ENCODE measurements at regions not wholly inside any gene's neighbourhood (a gene's known extent, or its start where the extent isn't known, plus 50 kb on each side); places are given as distances from the start of the nearest gene placed in this dataset.

- TF ChIP-seq EP300 (IDR thresholded peaks at IDR 0.05) (no peak), POLR2AphosphoS5 (IDR thresholded peaks at IDR 0.05) (no peak), POLR2A (IDR thresholded peaks at IDR 0.05) (no peak)
- TF ChIP-seq, protein P1, sequence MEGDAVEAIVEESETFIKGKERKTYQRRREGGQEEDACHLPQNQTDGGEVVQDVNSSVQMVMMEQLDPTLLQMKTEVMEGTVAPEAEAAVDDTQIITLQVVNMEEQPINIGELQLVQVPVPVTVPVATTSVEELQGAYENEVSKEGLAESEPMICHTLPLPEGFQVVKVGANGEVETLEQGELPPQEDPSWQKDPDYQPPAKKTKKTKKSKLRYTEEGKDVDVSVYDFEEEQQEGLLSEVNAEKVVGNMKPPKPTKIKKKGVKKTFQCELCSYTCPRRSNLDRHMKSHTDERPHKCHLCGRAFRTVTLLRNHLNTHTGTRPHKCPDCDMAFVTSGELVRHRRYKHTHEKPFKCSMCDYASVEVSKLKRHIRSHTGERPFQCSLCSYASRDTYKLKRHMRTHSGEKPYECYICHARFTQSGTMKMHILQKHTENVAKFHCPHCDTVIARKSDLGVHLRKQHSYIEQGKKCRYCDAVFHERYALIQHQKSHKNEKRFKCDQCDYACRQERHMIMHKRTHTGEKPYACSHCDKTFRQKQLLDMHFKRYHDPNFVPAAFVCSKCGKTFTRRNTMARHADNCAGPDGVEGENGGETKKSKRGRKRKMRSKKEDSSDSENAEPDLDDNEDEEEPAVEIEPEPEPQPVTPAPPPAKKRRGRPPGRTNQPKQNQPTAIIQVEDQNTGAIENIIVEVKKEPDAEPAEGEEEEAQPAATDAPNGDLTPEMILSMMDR (IDR thresholded peaks at IDR 0.05): no peak
Observed at GRCh38 chr4:169861593-169861992, 103.8 kb upstream of the HPF1 start.

DNA sequence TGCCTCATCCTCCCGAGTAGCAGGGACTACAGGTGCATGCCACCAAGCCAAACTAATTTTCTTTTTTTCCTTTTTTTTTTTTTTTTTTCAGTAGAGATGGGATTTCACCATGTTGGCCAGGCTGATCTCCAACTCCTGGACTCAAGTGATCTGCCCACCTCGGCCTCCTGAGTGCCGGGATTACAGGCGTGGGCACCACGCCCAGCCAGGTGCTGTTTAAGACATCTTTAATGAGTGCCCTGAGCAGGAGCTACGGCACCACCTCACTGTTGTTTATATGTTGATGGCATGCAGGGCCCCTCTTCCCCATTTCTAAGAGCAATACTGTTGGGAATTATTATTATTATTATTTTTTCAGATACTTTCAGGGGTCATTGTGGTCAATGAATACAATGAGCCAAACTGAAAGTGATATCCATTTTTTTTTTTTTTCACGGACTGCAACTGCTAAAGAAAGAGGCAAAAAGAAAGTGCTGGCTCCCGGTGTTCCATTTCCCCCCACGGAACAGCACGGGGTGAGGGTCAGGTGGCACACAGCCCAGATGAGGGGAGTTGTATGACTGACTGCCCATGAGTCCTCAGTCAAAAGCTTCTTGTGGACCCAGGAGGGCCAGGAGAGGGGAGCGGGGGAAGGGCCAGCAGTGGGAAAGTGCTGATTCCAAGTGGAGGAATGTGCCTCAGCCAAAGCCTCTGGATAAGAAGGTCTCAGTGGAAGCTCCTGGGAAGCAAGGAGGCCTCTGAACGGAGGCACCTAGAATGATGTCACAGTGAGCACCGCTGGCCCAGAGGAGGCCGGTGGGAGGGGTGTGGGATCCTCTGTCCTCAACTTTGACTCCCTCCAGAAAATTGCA, 101.8 kb upstream of the HPF1 start:
- Histone ChIP-seq H3K27ac (no peak overlapping the region), H3K4me3 (no peak overlapping the region), H3K27me3 (no peaks in the 10 kb centered on the region), H3K4me1 (no peaks in the 10 kb centered on the region), H3K36me3 (no peaks in the 10 kb centered on the region), H3K9me3 (no peaks in the 10 kb centered on the region)
- DNase-seq (ENCODE audit: low spot score in 2 of 2): no peak
- WGBS: 74% methylated on average over 14 of the region's 14 CpGs
- TF ChIP-seq, protein P1 (IDR thresholded peaks at IDR 0.05): no peak
- TF ChIP-seq EP300 (IDR thresholded peaks at IDR 0.05): no peak
- no peak for TF ChIP-seq POLR2A (IDR thresholded peaks at IDR 0.05)
- TF ChIP-seq POLR2AphosphoS5 (IDR thresholded peaks at IDR 0.05): no peak

More at GRCh38 chr4:169861593-169861992, 103.8 kb upstream of the HPF1 start:
- WGBS: 37% methylated on average over 1 of the region's 1 CpG
- Histone ChIP-seq H3K9me3 (no peaks in the 10 kb centered on the region), H3K4me3 (no peak overlapping the region), H3K27ac (no peak overlapping the region), H3K27me3 (no peaks in the 10 kb centered on the region), H3K4me1 (no peaks in the 10 kb centered on the region), H3K36me3 (no peaks in the 10 kb centered on the region)
- DNase-seq (ENCODE audit: low spot score in 2 of 2): no peak

GRCh38 chr4:169854090-169854489, 96.3 kb upstream of the HPF1 start:
- H3K4me1 ChIP-seq: peaks cover 16% of the 10 kb centered on the region
- no peak overlapping the region for H3K27ac ChIP-seq
- TF ChIP-seq POLR2A (IDR thresholded peaks at IDR 0.05) (no peak), EP300 (IDR thresholded peaks at IDR 0.05) (no peak), POLR2AphosphoS5 (IDR thresholded peaks at IDR 0.05) (no peak)
- TF ChIP-seq, protein P1 (IDR thresholded peaks at IDR 0.05): no peak
- no peaks in the 10 kb centered on the region for H3K9me3 ChIP-seq
- no peak overlapping the region for H3K4me3 ChIP-seq
- H3K36me3 ChIP-seq: no peaks in the 10 kb centered on the region
- no peak for DNase-seq (ENCODE audit: low spot score in 2 of 2)
- WGBS: 47% methylated on average over 3 of the region's 3 CpGs
- no peaks in the 10 kb centered on the region for H3K27me3 ChIP-seq

DNA sequence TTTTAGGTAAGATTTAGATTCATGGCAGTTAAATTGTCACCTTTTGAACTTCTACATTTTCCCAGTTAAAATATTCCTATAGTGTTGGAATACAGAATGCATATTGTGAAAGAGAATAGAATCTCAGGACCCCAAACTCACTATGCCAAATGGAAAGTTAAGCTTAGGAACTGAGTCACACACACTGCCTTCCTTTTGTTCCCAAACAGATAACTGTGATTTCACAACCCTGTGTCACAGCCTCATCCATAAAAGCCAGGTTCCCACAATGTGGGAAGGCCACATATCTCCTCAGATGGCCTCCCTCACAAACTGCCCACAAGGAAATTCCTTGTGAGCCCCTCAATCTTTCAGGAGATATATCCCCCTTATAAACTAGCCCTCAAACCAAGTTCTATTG, 94.7 kb upstream of the HPF1 start:
- Histone ChIP-seq H3K4me1 (peaks cover 25% of the 10 kb centered on the region), H3K9me3 (no peaks in the 10 kb centered on the region), H3K27me3 (no peaks in the 10 kb centered on the region), H3K36me3 (no peaks in the 10 kb centered on the region), H3K27ac (no peak overlapping the region), H3K4me3 (no peak overlapping the region)
- TF ChIP-seq POLR2A (IDR thresholded peaks at IDR 0.05) (no peak), EP300 (IDR thresholded peaks at IDR 0.05) (no peak), POLR2AphosphoS5 (IDR thresholded peaks at IDR 0.05) (no peak)
- TF ChIP-seq, protein P1 (IDR thresholded peaks at IDR 0.05): no peak
- DNase-seq (ENCODE audit: low spot score in 2 of 2): no peak

GRCh38 chr4:169851750-169852149, 94.0 kb upstream of the HPF1 start:
- H3K4me1 ChIP-seq: peaks cover 25% of the 10 kb centered on the region
- H3K9me3 ChIP-seq: no peaks in the 10 kb centered on the region
- H3K4me3 ChIP-seq: no peak overlapping the region
- DNase-seq (ENCODE audit: low spot score in 2 of 2): no peak
- no peaks in the 10 kb centered on the region for H3K36me3 ChIP-seq
- 98% methylated on average over 3 of the region's 3 CpGs for WGBS
- no peaks in the 10 kb centered on the region for H3K27me3 ChIP-seq
- TF ChIP-seq, protein P1 (IDR thresholded peaks at IDR 0.05): no peak
- no peak for TF ChIP-seq POLR2A (IDR thresholded peaks at IDR 0.05)
- no peak for TF ChIP-seq POLR2AphosphoS5 (IDR thresholded peaks at IDR 0.05)
- no peak for TF ChIP-seq EP300 (IDR thresholded peaks at IDR 0.05)
- no peak overlapping the region for H3K27ac ChIP-seq

Data from suprapubic skin (tissue), 4 donors.